ENCODE measurements at regions not wholly inside any gene's neighbourhood (a gene's known extent, or its start where the extent isn't known, plus 50 kb on each side); places are given as distances from the start of the nearest gene placed in this dataset.

- H3K4me3 ChIP-seq (ENCODE audit: low read depth, low read length): no peak overlapping the region
- peaks cover 2% of the 10 kb centered on the region for H3K9me3 ChIP-seq (ENCODE audit: control insufficient read depth, insufficient read depth, low read length)
- no peaks in the 10 kb centered on the region for H3K27me3 ChIP-seq (ENCODE audit: control insufficient read depth, insufficient read depth, low read length)
- peak in 1 of 6 donors; percentile 59 for DNase-seq (ENCODE audit: low read depth in 4 of 6, low spot score in 6 of 6)
- no peak overlapping the region for H3K27ac ChIP-seq (ENCODE audit: low read depth, low read length)
- no peaks in the 10 kb centered on the region for H3K36me3 ChIP-seq (ENCODE audit: control insufficient read depth, insufficient read depth, low read length)
- no peaks in the 10 kb centered on the region for H3K4me1 ChIP-seq (ENCODE audit: control insufficient read depth, insufficient read depth, low read length)
Observed at GRCh38 chr3:40800343-40800742, 275.6 kb downstream of the ZNF621 start.

- no peak overlapping the region for H3K4me3 ChIP-seq (ENCODE audit: low read depth, low read length)
- no peak for DNase-seq (ENCODE audit: low read depth in 4 of 6, low spot score in 6 of 6)
- no peaks in the 10 kb centered on the region for H3K27me3 ChIP-seq (ENCODE audit: control insufficient read depth, insufficient read depth, low read length)
- H3K27ac ChIP-seq (ENCODE audit: low read depth, low read length): no peak overlapping the region
- H3K9me3 ChIP-seq (ENCODE audit: control insufficient read depth, insufficient read depth, low read length): peaks cover 2% of the 10 kb centered on the region
- WGBS (ENCODE audit: insufficient coverage): 86% methylated on average over 2 of the region's 4 CpGs
- no peaks in the 10 kb centered on the region for H3K36me3 ChIP-seq (ENCODE audit: control insufficient read depth, insufficient read depth, low read length)
- no peaks in the 10 kb centered on the region for H3K4me1 ChIP-seq (ENCODE audit: control insufficient read depth, insufficient read depth, low read length)
Observed at GRCh38 chr3:40801284-40801741, 276.6 kb downstream of the ZNF621 start.

- 66% methylated on average over 2 of the region's 2 CpGs for WGBS (ENCODE audit: insufficient coverage)
- peaks cover 2% of the 10 kb centered on the region for H3K9me3 ChIP-seq (ENCODE audit: control insufficient read depth, insufficient read depth, low read length)
- no peak overlapping the region for H3K27ac ChIP-seq (ENCODE audit: low read depth, low read length)
Observed at GRCh38 chr3:40803311-40803710, 278.6 kb downstream of the ZNF621 start.

GRCh38 chr3:40805456-40805855 is 280.7 kb downstream of the ZNF621 start:
- no peak overlapping the region for H3K27ac ChIP-seq (ENCODE audit: low read depth, low read length)
- no peaks in the 10 kb centered on the region for H3K4me1 ChIP-seq (ENCODE audit: control insufficient read depth, insufficient read depth, low read length)
- WGBS (ENCODE audit: insufficient coverage): no CpG with 5 or more reads among the region's 2 CpGs
- H3K9me3 ChIP-seq (ENCODE audit: control insufficient read depth, insufficient read depth, low read length): peaks cover 9% of the 10 kb centered on the region
- no peaks in the 10 kb centered on the region for H3K27me3 ChIP-seq (ENCODE audit: control insufficient read depth, insufficient read depth, low read length)
- no peak for DNase-seq (ENCODE audit: low read depth in 4 of 6, low spot score in 6 of 6)
- no peaks in the 10 kb centered on the region for H3K36me3 ChIP-seq (ENCODE audit: control insufficient read depth, insufficient read depth, low read length)
- no peak overlapping the region for H3K4me3 ChIP-seq (ENCODE audit: low read depth, low read length)

More at GRCh38 chr3:40803311-40803710, 278.6 kb downstream of the ZNF621 start:
- Histone ChIP-seq H3K4me1 (ENCODE audit: control insufficient read depth, insufficient read depth, low read length) (no peaks in the 10 kb centered on the region), H3K27me3 (ENCODE audit: control insufficient read depth, insufficient read depth, low read length) (no peaks in the 10 kb centered on the region), H3K4me3 (ENCODE audit: low read depth, low read length) (no peak overlapping the region), H3K36me3 (ENCODE audit: control insufficient read depth, insufficient read depth, low read length) (no peaks in the 10 kb centered on the region)
- DNase-seq (ENCODE audit: low read depth in 4 of 6, low spot score in 6 of 6): no peak

GRCh38 chr3:40810813-40811212 is 286.1 kb downstream of the ZNF621 start:
- H3K27me3 ChIP-seq (ENCODE audit: control insufficient read depth, insufficient read depth, low read length): no peaks in the 10 kb centered on the region
- DNase-seq (ENCODE audit: low read depth in 4 of 6, low spot score in 6 of 6): no peak

GRCh38 chr3:40817017-40817416 is 292.3 kb downstream of the ZNF621 start:
- H3K27me3 ChIP-seq (ENCODE audit: control insufficient read depth, insufficient read depth, low read length): no peaks in the 10 kb centered on the region
- H3K9me3 ChIP-seq (ENCODE audit: control insufficient read depth, insufficient read depth, low read length): peaks cover 1% of the 10 kb centered on the region
- H3K36me3 ChIP-seq (ENCODE audit: control insufficient read depth, insufficient read depth, low read length): no peaks in the 10 kb centered on the region
- no peak overlapping the region for H3K27ac ChIP-seq (ENCODE audit: low read depth, low read length)
- H3K4me1 ChIP-seq (ENCODE audit: control insufficient read depth, insufficient read depth, low read length): no peaks in the 10 kb centered on the region
- no peak overlapping the region for H3K4me3 ChIP-seq (ENCODE audit: low read depth, low read length)
- no peak for DNase-seq (ENCODE audit: low read depth in 4 of 6, low spot score in 6 of 6)

More at GRCh38 chr3:40810813-40811212, 286.1 kb downstream of the ZNF621 start:
- H3K4me3 ChIP-seq (ENCODE audit: low read depth, low read length): no peak overlapping the region
- H3K9me3 ChIP-seq (ENCODE audit: control insufficient read depth, insufficient read depth, low read length): peaks cover 11% of the 10 kb centered on the region
- H3K4me1 ChIP-seq (ENCODE audit: control insufficient read depth, insufficient read depth, low read length): no peaks in the 10 kb centered on the region
- H3K36me3 ChIP-seq (ENCODE audit: control insufficient read depth, insufficient read depth, low read length): no peaks in the 10 kb centered on the region
- H3K27ac ChIP-seq (ENCODE audit: low read depth, low read length): no peak overlapping the region

GRCh38 chr3:40821315-40821714 is 296.6 kb downstream of the ZNF621 start:
- Histone ChIP-seq H3K9me3 (ENCODE audit: control insufficient read depth, insufficient read depth, low read length) (no peaks in the 10 kb centered on the region), H3K4me3 (ENCODE audit: low read depth, low read length) (no peak overlapping the region), H3K27me3 (ENCODE audit: control insufficient read depth, insufficient read depth, low read length) (no peaks in the 10 kb centered on the region), H3K27ac (ENCODE audit: low read depth, low read length) (no peak overlapping the region), H3K36me3 (ENCODE audit: control insufficient read depth, insufficient read depth, low read length) (no peaks in the 10 kb centered on the region), H3K4me1 (ENCODE audit: control insufficient read depth, insufficient read depth, low read length) (no peaks in the 10 kb centered on the region)
- WGBS (ENCODE audit: insufficient coverage): no CpG with 5 or more reads among the region's 1 CpG
- peak in 1 of 6 donors; percentile 43 for DNase-seq (ENCODE audit: low read depth in 4 of 6, low spot score in 6 of 6)

GRCh38 chr3:40827226-40827625 is 302.5 kb downstream of the ZNF621 start:
- Histone ChIP-seq H3K27ac (ENCODE audit: low read depth, low read length) (no peak overlapping the region), H3K36me3 (ENCODE audit: control insufficient read depth, insufficient read depth, low read length) (no peaks in the 10 kb centered on the region), H3K27me3 (ENCODE audit: control insufficient read depth, insufficient read depth, low read length) (no peaks in the 10 kb centered on the region), H3K9me3 (ENCODE audit: control insufficient read depth, insufficient read depth, low read length) (no peaks in the 10 kb centered on the region), H3K4me3 (ENCODE audit: low read depth, low read length) (no peak overlapping the region), H3K4me1 (ENCODE audit: control insufficient read depth, insufficient read depth, low read length) (no peaks in the 10 kb centered on the region)
- WGBS (ENCODE audit: insufficient coverage): 75% methylated on average over 2 of the region's 3 CpGs
- peak in 1 of 6 donors; percentile 38 for DNase-seq (ENCODE audit: low read depth in 4 of 6, low spot score in 6 of 6)

- 76% methylated on average over 5 of the region's 8 CpGs for WGBS (ENCODE audit: insufficient coverage)
- DNase-seq (ENCODE audit: low read depth in 4 of 6, low spot score in 6 of 6): no peak
Observed at GRCh38 chr3:40827942-40828688, 303.4 kb downstream of the ZNF621 start.

GRCh38 chr3:40828741-40829415 is 304.1 kb downstream of the ZNF621 start:
- WGBS (ENCODE audit: insufficient coverage): no CpG with 5 or more reads among the region's 3 CpGs
- Histone ChIP-seq H3K27ac (ENCODE audit: low read depth, low read length) (no peak overlapping the region), H3K27me3 (ENCODE audit: control insufficient read depth, insufficient read depth, low read length) (no peaks in the 10 kb centered on the region), H3K4me3 (ENCODE audit: low read depth, low read length) (no peak overlapping the region), H3K9me3 (ENCODE audit: control insufficient read depth, insufficient read depth, low read length) (no peaks in the 10 kb centered on the region), H3K4me1 (ENCODE audit: control insufficient read depth, insufficient read depth, low read length) (no peaks in the 10 kb centered on the region), H3K36me3 (ENCODE audit: control insufficient read depth, insufficient read depth, low read length) (no peaks in the 10 kb centered on the region)
- no peak for DNase-seq (ENCODE audit: low read depth in 4 of 6, low spot score in 6 of 6)

More at GRCh38 chr3:40827942-40828688, 303.4 kb downstream of the ZNF621 start:
- H3K4me1 ChIP-seq (ENCODE audit: control insufficient read depth, insufficient read depth, low read length): no peaks in the 10 kb centered on the region
- H3K9me3 ChIP-seq (ENCODE audit: control insufficient read depth, insufficient read depth, low read length): no peaks in the 10 kb centered on the region
- no peaks in the 10 kb centered on the region for H3K27me3 ChIP-seq (ENCODE audit: control insufficient read depth, insufficient read depth, low read length)
- H3K4me3 ChIP-seq (ENCODE audit: low read depth, low read length): no peak overlapping the region
- no peaks in the 10 kb centered on the region for H3K36me3 ChIP-seq (ENCODE audit: control insufficient read depth, insufficient read depth, low read length)
- H3K27ac ChIP-seq (ENCODE audit: low read depth, low read length): no peak overlapping the region

Data from spinal cord (tissue), 9 donors.